ENCODE measurements at regions not wholly inside any gene's neighbourhood (a gene's known extent, or its start where the extent isn't known, plus 50 kb on each side); places are given as distances from the start of the nearest gene placed in this dataset.
"Not testable (repeated sequence)": the region's sequence is repeated elsewhere in the genome, so short reads cannot be mapped to it uniquely, and the experiment has no call there.

DNA sequence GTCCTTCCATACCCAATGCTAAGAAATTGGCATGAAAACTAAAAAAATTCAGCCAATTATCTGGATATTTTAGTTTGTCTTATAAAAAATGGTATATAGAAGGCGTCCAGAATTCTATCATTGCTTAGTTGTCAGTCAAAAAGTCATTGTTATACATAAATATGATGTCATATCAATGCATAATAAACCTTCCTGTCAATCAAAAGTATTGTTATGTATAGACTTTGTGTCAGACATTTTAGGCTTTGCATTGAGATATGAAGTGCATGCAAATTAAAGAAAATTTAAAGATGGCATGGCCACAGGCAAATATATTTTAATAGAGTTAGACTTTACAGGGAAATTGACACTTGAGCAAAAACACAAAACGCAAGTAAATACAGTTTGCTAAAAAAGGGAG is 173.4 kb upstream of the FANCL start:
- DNase-seq (ENCODE audit: low spot score in 2 of 2) (no peak), ATAC-seq (replicated peaks; ENCODE audit: extremely low read depth, poor library complexity, severe bottlenecking) (no peak)
- Mint-ChIP-seq H3K36me3 (ENCODE audit: insufficient read depth) (no peaks in the 10 kb centered on the region), H3K4me3 (no peak overlapping the region), H3K4me1 (no peaks in the 10 kb centered on the region), H3K27ac (ENCODE audit: low read depth) (no peak overlapping the region), H3K9me3 (no peaks in the 10 kb centered on the region), H3K27me3 (no peaks in the 10 kb centered on the region)

DNA sequence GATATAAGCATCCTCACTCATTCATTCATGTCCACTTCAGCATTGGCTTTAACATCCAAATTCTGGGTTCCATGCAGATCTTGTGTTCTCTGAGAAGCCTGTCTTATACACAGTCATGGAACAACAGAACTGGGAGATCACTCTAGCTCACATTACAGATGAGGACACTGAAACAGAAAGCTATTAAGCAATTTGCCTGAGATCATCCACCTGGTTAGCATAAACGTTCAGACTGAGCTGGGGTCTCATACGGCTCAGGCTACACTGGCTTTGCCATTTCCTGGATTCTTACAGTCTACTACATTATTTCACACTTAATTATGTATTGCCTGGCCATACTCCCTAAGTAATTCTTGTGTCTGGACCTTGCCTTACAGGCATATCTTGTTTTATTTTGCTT is 169.4 kb upstream of the FANCL start:
- no peak for DNase-seq (ENCODE audit: low spot score in 2 of 2)
- Mint-ChIP-seq H3K4me1 (no peaks in the 10 kb centered on the region), H3K9me3 (no peaks in the 10 kb centered on the region), H3K27ac (ENCODE audit: low read depth) (no peak overlapping the region), H3K27me3 (no peaks in the 10 kb centered on the region), H3K4me3 (no peak overlapping the region), H3K36me3 (ENCODE audit: insufficient read depth) (no peaks in the 10 kb centered on the region)
- no peak for ATAC-seq (replicated peaks; ENCODE audit: extremely low read depth, poor library complexity, severe bottlenecking)

DNA sequence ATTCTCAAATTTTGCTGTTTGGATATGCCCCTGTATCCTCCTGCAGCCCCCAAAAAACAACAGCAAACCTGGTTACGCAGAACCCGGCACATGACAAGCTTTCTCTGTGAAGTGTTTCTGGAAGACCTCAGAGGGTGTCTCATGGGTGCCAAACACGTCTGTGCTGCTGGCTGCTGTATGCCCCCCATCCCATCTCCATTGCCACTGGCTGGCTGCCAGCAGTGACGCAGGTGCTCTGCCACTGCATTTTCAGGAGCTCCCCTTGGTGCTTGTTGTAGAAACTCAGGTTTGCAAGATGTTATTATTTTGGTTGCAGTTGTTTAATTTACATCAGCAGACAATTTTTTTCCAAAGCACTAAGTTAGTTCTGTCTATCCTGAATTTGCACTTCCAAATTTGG is 166.4 kb upstream of the FANCL start:
- Mint-ChIP-seq H3K27me3 (no peaks in the 10 kb centered on the region), H3K9me3 (no peaks in the 10 kb centered on the region), H3K4me3 (no peak overlapping the region), H3K4me1 (no peaks in the 10 kb centered on the region), H3K36me3 (ENCODE audit: insufficient read depth) (no peaks in the 10 kb centered on the region), H3K27ac (ENCODE audit: low read depth) (no peak overlapping the region)
- DNase-seq (ENCODE audit: low spot score in 2 of 2) (no peak), ATAC-seq (replicated peaks; ENCODE audit: extremely low read depth, poor library complexity, severe bottlenecking) (no peak)

DNA sequence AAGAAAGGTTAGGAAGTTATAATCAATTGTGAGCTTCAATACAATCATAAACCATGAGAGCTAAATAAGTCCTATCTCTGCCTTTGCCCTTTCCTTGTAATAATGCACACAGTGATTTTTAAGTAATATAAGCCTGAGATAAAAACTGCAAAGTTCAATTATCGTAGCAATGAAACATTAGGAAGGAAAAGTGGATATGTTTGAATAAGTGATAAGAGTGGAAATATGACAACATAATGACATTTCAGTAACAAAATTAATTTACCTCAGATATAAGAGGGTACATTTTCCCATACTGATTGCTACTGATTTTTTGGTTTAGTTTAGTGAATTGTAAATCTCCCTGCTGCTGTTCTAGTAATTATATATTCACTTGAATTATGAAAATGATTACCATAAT is 164.2 kb upstream of the FANCL start:
- H3K27ac Mint-ChIP-seq (ENCODE audit: low read depth) = no peak overlapping the region
- ATAC-seq (replicated peaks; ENCODE audit: extremely low read depth, poor library complexity, severe bottlenecking) = no peak
- H3K36me3 Mint-ChIP-seq (ENCODE audit: insufficient read depth) = no peaks in the 10 kb centered on the region
- H3K4me3 Mint-ChIP-seq = no peak overlapping the region
- H3K27me3 Mint-ChIP-seq = no peaks in the 10 kb centered on the region
- H3K9me3 Mint-ChIP-seq = no peaks in the 10 kb centered on the region
- no peaks in the 10 kb centered on the region for H3K4me1 Mint-ChIP-seq
- no peak for DNase-seq (ENCODE audit: low spot score in 2 of 2)

GRCh38 chr2:58401936-58402335 is 160.8 kb upstream of the FANCL start:
- H3K4me3 Mint-ChIP-seq = no peak overlapping the region
- DNase-seq (ENCODE audit: low spot score in 2 of 2) (no peak), ATAC-seq (replicated peaks; ENCODE audit: extremely low read depth, poor library complexity, severe bottlenecking) (no peak)
- H3K36me3 Mint-ChIP-seq (ENCODE audit: insufficient read depth) = no peaks in the 10 kb centered on the region
- H3K4me1 Mint-ChIP-seq = no peaks in the 10 kb centered on the region
- H3K9me3 Mint-ChIP-seq = no peaks in the 10 kb centered on the region
- H3K27me3 Mint-ChIP-seq = no peaks in the 10 kb centered on the region
- no peak overlapping the region for H3K27ac Mint-ChIP-seq (ENCODE audit: low read depth)

DNA sequence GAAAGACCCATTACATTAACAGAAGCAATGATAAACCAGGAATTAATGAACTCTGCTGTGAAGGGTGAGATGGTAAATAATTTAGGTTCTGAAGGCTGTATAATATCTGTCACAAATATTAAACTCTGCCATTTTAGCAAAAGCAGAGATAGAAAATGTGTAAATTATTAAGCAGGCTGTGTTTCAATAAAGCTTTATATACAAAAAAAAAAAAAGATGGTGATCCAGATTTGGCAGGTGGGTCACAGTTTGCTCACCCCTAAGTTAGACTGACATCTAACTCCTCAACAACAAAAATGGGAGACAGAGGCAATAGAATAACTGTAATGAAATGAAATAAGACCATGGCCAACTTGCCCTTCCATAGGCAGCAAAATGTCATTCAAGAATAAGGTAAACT is 157.3 kb upstream of the FANCL start:
- Mint-ChIP-seq H3K9me3 (no peaks in the 10 kb centered on the region), H3K4me3 (no peak overlapping the region), H3K27me3 (no peaks in the 10 kb centered on the region), H3K27ac (ENCODE audit: low read depth) (no peak overlapping the region), H3K4me1 (no peaks in the 10 kb centered on the region), H3K36me3 (ENCODE audit: insufficient read depth) (no peaks in the 10 kb centered on the region)
- DNase-seq (ENCODE audit: low spot score in 2 of 2) (no peak), ATAC-seq (replicated peaks; ENCODE audit: extremely low read depth, poor library complexity, severe bottlenecking) (no peak)

DNA sequence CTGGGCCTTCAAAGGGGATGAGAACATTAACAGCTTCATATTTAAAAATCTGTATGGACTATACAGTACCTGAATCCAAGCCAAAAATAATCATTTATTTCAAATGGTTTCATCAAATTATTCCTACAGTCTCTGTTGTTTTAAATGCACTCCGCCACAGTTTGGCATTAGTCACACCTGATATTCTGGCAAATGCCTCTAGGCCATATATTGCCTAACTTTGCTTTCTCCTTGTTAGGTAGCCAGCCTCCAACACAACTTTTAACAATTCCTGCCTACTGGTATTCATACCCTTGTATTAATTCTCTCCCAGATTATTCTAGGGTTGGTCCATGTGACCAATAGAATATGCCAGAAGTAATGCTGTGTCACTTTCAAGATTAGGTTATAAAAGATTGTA is 146.6 kb upstream of the FANCL start:
- ATAC-seq (replicated peaks; ENCODE audit: extremely low read depth, poor library complexity, severe bottlenecking) = no peak
- no peaks in the 10 kb centered on the region for H3K9me3 Mint-ChIP-seq

DNA sequence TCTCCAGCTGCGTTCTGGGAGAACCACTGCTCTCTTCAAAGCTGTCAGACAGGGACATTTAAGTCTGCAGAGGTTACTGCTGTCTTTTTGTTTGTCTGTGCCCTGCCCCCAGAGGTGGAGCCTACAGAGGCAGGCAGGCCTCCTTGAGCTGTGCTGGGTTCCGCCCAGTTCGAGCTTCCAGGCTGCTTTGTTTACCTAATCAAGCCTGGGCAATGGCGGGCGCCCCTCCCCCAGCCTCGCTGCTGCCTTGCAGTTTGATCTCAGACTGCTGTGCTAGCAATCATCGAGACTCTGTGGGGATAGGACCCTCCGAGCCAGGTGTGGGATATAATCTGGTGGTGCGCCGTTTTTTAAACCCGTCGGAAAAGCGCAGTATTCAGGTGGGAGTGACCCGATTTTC is 145.8 kb upstream of the FANCL start:
- DNase-seq (ENCODE audit: low spot score in 2 of 2); H3K27me3 Mint-ChIP-seq; H3K4me3 Mint-ChIP-seq; H3K27ac Mint-ChIP-seq (ENCODE audit: low read depth); H3K36me3 Mint-ChIP-seq (ENCODE audit: insufficient read depth); H3K9me3 Mint-ChIP-seq; H3K4me1 Mint-ChIP-seq; ATAC-seq (replicated peaks; ENCODE audit: extremely low read depth, poor library complexity, severe bottlenecking): not testable (repeated sequence)

More for the DNA sequence above, 146.6 kb upstream of the FANCL start:
- Mint-ChIP-seq H3K27ac (ENCODE audit: low read depth) (no peak overlapping the region), H3K27me3 (no peaks in the 10 kb centered on the region), H3K36me3 (ENCODE audit: insufficient read depth) (no peaks in the 10 kb centered on the region), H3K4me3 (no peak overlapping the region), H3K4me1 (no peaks in the 10 kb centered on the region)
- DNase-seq (ENCODE audit: low spot score in 2 of 2) = no peak

DNA sequence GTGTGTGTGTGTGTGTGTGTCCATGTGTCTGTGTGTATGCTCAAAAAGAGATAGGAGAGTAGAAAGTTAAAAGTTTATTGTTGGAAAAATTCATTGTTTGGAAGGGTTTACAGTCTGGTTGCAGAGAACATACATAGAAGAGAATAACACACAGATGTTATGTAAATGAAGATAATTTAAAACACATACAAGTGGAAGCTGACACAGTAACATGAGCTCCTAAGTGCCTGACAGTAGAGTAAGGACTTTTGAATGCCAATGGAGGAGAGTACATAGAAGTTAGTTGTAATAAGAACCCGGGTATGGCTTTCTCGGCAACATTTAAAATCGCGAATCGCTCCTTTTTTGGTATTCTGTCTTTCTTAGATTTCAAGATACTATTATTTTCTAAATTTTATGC is 137.0 kb upstream of the FANCL start:
- no peak overlapping the region for H3K27ac Mint-ChIP-seq (ENCODE audit: low read depth)
- ATAC-seq (replicated peaks; ENCODE audit: extremely low read depth, poor library complexity, severe bottlenecking) = no peak
- no peaks in the 10 kb centered on the region for H3K9me3 Mint-ChIP-seq
- H3K27me3 Mint-ChIP-seq = no peaks in the 10 kb centered on the region
- no peaks in the 10 kb centered on the region for H3K36me3 Mint-ChIP-seq (ENCODE audit: insufficient read depth)
- H3K4me3 Mint-ChIP-seq = no peak overlapping the region
- no peaks in the 10 kb centered on the region for H3K4me1 Mint-ChIP-seq
- DNase-seq (ENCODE audit: low spot score in 2 of 2) = no peak

DNA sequence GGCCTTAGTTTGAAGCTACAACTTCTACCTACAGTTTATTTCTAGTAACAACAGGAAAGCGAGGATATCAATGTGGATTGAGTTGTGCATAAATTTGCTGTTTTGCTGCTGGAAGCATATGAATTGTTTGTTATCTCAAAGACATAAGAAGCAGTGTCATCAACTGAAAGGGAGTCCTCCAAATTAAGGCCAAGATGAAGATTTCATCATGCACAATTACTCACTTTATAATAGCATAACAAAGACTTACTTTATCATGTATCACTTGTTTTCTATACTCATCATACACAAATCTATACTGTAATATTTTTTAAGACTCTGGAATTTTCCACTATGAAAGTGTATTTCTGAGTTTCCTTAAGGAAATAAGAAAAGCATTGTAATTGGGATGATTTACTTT is 136.1 kb upstream of the FANCL start:
- Mint-ChIP-seq H3K4me3 (no peak overlapping the region), H3K4me1 (no peaks in the 10 kb centered on the region), H3K27ac (ENCODE audit: low read depth) (no peak overlapping the region), H3K9me3 (no peaks in the 10 kb centered on the region), H3K36me3 (ENCODE audit: insufficient read depth) (no peaks in the 10 kb centered on the region), H3K27me3 (no peaks in the 10 kb centered on the region)
- ATAC-seq (replicated peaks; ENCODE audit: extremely low read depth, poor library complexity, severe bottlenecking) (no peak), DNase-seq (ENCODE audit: low spot score in 2 of 2) (no peak)

DNA sequence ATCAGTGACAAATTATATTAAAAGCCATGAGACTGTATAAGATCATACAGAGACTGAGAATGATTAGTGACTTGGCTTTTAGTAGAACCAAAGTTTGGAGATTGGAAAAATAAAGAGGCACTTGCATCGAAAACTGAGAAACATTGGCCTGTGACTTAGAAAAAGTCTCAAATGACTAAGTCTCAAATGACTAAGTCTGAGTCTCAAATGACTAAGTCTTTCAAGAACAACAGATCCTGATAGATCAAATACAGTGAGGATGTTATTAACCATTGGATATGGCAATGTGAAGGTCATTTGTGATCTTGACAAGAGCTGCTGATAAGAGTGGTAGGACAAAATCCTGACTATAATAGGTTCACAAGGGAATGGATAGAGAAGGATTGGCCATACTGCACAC is 135.5 kb upstream of the FANCL start:
- H3K9me3 Mint-ChIP-seq = no peaks in the 10 kb centered on the region
- H3K4me3 Mint-ChIP-seq = no peak overlapping the region
- ATAC-seq (replicated peaks; ENCODE audit: extremely low read depth, poor library complexity, severe bottlenecking) = no peak
- no peak overlapping the region for H3K27ac Mint-ChIP-seq (ENCODE audit: low read depth)
- no peaks in the 10 kb centered on the region for H3K27me3 Mint-ChIP-seq
- no peaks in the 10 kb centered on the region for H3K36me3 Mint-ChIP-seq (ENCODE audit: insufficient read depth)
- H3K4me1 Mint-ChIP-seq = no peaks in the 10 kb centered on the region
- DNase-seq (ENCODE audit: low spot score in 2 of 2) = no peak

DNA sequence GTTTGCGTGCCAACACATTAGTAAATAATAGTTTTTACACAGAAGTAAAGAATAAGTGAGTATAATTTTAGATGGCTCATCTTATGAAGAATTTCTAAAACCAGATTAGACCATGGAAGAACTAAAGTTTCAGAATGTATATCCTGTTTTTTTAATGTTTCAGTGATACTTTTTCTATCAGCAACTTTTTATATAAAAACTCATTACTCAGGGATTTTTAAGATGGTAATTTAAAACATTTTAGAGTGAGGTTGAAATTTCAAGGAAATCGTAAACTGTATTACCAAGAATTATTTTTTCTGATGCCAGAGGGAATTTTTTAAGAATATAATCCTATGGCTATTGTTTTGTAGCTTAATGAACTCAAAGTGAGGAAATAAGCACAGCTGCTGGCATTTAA is 128.5 kb upstream of the FANCL start:
- H3K4me1 Mint-ChIP-seq = no peaks in the 10 kb centered on the region
- ATAC-seq (replicated peaks; ENCODE audit: extremely low read depth, poor library complexity, severe bottlenecking) (no peak), DNase-seq (ENCODE audit: low spot score in 2 of 2) (no peak)
- no peaks in the 10 kb centered on the region for H3K27me3 Mint-ChIP-seq
- no peaks in the 10 kb centered on the region for H3K36me3 Mint-ChIP-seq (ENCODE audit: insufficient read depth)
- H3K4me3 Mint-ChIP-seq = no peak overlapping the region
- H3K9me3 Mint-ChIP-seq = no peaks in the 10 kb centered on the region
- H3K27ac Mint-ChIP-seq (ENCODE audit: low read depth) = no peak overlapping the region

DNA sequence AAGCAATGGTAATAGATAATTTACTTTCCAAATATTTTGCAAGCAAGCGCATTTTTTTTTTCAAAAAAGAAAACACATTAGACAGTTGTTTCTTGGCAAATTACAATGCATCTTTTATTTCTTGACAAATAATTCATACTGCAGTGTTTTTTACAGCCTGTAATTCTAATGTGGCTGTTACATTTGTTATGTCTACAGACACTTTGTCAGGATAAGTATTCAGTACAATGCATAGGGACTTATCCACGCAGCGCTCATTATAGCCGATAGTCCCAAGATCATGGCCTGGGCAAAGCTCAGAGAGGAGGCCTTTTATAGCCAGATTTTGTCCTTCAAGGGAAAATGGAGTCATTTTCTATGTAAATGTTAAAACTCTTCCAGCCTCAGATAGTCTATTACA is 123.0 kb upstream of the FANCL start:
- H3K27me3 Mint-ChIP-seq = no peaks in the 10 kb centered on the region
- H3K4me1 Mint-ChIP-seq = no peaks in the 10 kb centered on the region

GRCh38 chr2:58358026-58358425 is 116.9 kb upstream of the FANCL start:
- DNase-seq (ENCODE audit: low spot score in 2 of 2) = no peak
- Mint-ChIP-seq H3K27ac (ENCODE audit: low read depth) (no peak overlapping the region), H3K4me1 (no peaks in the 10 kb centered on the region), H3K27me3 (no peaks in the 10 kb centered on the region), H3K9me3 (no peaks in the 10 kb centered on the region), H3K4me3 (no peak overlapping the region), H3K36me3 (ENCODE audit: insufficient read depth) (no peaks in the 10 kb centered on the region)
- no peak for ATAC-seq (replicated peaks; ENCODE audit: extremely low read depth, poor library complexity, severe bottlenecking)

More for the DNA sequence above, 123.0 kb upstream of the FANCL start:
- Mint-ChIP-seq H3K4me3 (no peak overlapping the region), H3K27ac (ENCODE audit: low read depth) (no peak overlapping the region), H3K36me3 (ENCODE audit: insufficient read depth) (no peaks in the 10 kb centered on the region), H3K9me3 (no peaks in the 10 kb centered on the region)
- no peak for ATAC-seq (replicated peaks; ENCODE audit: extremely low read depth, poor library complexity, severe bottlenecking)
- no peak for DNase-seq (ENCODE audit: low spot score in 2 of 2)
